ENCODE measurements at regions not wholly inside any gene's neighbourhood (a gene's known extent, or its start where the extent isn't known, plus 50 kb on each side); places are given as distances from the start of the nearest gene placed in this dataset.

GRCh38 chr13:106882246-106882645 lies 314.3 kb upstream of the ARGLU1 start:
- TF ChIP-seq EP300 (IDR thresholded peaks at IDR 0.05), result no peak
- TF ChIP-seq, protein P1, sequence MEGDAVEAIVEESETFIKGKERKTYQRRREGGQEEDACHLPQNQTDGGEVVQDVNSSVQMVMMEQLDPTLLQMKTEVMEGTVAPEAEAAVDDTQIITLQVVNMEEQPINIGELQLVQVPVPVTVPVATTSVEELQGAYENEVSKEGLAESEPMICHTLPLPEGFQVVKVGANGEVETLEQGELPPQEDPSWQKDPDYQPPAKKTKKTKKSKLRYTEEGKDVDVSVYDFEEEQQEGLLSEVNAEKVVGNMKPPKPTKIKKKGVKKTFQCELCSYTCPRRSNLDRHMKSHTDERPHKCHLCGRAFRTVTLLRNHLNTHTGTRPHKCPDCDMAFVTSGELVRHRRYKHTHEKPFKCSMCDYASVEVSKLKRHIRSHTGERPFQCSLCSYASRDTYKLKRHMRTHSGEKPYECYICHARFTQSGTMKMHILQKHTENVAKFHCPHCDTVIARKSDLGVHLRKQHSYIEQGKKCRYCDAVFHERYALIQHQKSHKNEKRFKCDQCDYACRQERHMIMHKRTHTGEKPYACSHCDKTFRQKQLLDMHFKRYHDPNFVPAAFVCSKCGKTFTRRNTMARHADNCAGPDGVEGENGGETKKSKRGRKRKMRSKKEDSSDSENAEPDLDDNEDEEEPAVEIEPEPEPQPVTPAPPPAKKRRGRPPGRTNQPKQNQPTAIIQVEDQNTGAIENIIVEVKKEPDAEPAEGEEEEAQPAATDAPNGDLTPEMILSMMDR (IDR thresholded peaks at IDR 0.05), result no peak
- TF ChIP-seq POLR2A (IDR thresholded peaks at IDR 0.05), result no peak
